ENCODE measurements at regions not wholly inside any gene's neighbourhood (a gene's known extent, or its start where the extent isn't known, plus 50 kb on each side); places are given as distances from the start of the nearest gene placed in this dataset.

DNA sequence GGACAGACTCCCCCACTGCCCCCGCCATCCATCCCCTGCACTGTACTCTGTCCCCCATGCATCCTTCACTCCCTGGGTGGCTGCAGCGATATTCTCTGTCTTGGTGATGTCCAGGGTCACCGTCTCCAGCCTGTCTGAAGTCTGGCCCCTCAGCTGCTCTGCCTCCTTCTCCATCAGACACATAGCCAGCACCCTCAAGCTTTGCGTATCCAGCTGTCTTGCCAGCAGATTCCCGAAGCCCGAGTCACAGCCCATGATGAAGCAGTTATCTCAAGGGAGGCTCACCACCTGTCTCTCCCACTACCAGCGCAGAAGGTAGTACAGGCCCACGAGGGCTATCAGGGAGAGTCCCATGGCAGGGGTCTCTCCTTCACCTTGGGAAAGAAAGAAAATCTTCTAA is 77.8 kb downstream of the HSD17B6 start:
- no peak for DNase-seq (ENCODE audit: low read depth, low spot score)
- Histone ChIP-seq H3K9me3 (ENCODE audit: insufficient read depth, low read length) (no peaks in the 10 kb centered on the region), H3K4me1 (ENCODE audit: insufficient read depth, insufficient read length) (no peaks in the 10 kb centered on the region), H3K9ac (ENCODE audit: insufficient read length, low read depth) (no peak overlapping the region), H3K4me3 (ENCODE audit: insufficient read length, low read depth) (no peak overlapping the region), H3K27me3 (ENCODE audit: insufficient read depth, insufficient read length) (no peaks in the 10 kb centered on the region), H3K36me3 (ENCODE audit: insufficient read depth, insufficient read length, low read length) (no peaks in the 10 kb centered on the region)
- no peak for TF ChIP-seq YY1 (IDR thresholded peaks at IDR 0.05; ENCODE audit: insufficient read depth, insufficient read length)
- TF ChIP-seq ZNF274 (IDR thresholded peaks at IDR 0.05; ENCODE audit: low read depth, low read length), result no peak
- TF ChIP-seq SUZ12 (IDR thresholded peaks at IDR 0.05; ENCODE audit: extremely low read depth, insufficient read depth, insufficient read length), result no peak

DNA sequence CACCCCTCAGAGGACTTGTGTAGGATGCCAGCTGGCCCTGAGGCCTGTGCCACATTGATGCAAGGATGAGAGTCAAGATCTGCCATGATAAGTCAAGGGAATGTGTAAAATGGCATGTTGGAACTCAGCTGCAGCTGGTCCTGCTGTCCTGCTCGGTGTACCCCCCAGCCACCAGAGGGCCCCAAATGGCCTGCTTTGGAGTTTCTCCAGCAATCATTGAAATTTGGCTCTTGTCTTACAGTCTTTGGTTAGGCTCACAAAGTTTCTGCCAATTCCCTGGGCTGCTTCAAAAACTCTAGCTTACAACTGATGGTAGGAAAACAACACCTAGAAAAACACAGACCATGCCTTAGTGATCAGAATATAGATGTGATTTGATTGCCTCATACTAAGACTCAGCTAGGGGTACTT is 76.8 kb downstream of the HSD17B6 start:
- peak; percentile 48 for DNase-seq (ENCODE audit: low read depth, low spot score)
- Histone ChIP-seq H3K36me3 (ENCODE audit: insufficient read depth, insufficient read length, low read length) (no peaks in the 10 kb centered on the region), H3K9me3 (ENCODE audit: insufficient read depth, low read length) (no peaks in the 10 kb centered on the region), H3K9ac (ENCODE audit: insufficient read length, low read depth) (no peak overlapping the region), H3K4me1 (ENCODE audit: insufficient read depth, insufficient read length) (no peaks in the 10 kb centered on the region), H3K4me3 (ENCODE audit: insufficient read length, low read depth) (no peak overlapping the region), H3K27me3 (ENCODE audit: insufficient read depth, insufficient read length) (no peaks in the 10 kb centered on the region)
- TF ChIP-seq YY1 (IDR thresholded peaks at IDR 0.05; ENCODE audit: insufficient read depth, insufficient read length) (no peak), ZNF274 (IDR thresholded peaks at IDR 0.05; ENCODE audit: low read depth, low read length) (no peak), SUZ12 (IDR thresholded peaks at IDR 0.05; ENCODE audit: extremely low read depth, insufficient read depth, insufficient read length) (no peak)

DNA sequence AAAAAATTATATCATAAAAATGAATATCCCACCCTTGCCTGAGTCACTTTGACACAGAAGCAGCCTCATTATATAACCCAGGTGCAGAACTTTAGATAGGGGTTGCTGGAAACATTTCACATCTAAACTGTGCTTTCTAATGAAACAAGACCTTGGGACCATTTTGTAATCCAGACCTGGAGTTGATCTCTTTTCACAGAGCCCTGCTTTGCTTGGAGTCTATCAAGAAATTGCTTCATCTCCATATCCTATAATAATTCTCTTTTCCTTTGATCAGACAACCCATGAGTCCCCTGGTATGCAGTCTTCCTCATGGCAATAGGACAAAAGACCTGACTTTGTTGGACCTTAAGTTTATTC is 76.3 kb downstream of the HSD17B6 start:
- DNase-seq (ENCODE audit: low read depth, low spot score), result no peak

DNA sequence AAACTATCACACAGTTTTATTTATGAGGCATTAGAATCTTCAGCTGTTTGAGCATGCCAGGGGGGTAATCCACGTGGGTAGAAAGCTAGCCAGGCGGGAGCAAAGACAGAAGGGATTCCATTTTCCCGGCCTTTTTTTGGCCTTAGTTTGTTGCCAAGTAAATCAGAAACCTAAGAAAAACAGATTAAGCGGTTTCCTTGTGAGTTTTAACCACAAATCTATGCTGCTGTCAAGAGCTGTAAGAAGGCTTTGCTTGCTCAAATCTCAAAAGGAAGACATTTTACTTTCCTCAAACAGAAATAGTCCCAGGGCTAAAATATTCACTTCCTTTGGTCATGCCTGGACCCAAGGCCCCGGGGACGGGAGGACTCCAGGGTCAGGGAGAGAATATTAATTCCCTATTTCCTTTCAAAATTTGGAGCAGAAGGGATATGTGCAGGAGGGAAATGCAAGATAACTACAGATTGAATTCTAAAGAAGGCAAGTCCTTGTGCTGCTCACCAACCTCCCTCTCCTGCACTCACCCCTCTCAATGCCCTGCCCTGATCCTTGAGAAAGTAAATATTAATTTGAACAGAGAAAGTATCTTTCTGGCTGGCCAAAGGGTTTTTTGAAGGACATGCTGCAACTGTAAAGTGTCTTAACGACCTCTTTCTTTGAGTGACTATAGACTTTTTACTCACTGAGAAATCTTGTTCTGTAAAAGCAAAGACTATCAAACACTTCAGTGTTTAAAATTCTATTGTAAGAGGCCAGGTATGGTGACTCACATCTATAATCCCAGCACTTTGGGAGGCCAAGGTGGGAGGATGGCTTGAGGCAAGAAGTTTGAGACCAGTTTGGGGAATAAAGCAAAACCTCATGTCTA is 75.7 kb downstream of the HSD17B6 start:
- Histone ChIP-seq H3K27me3 (ENCODE audit: insufficient read depth, insufficient read length) (no peaks in the 10 kb centered on the region), H3K9me3 (ENCODE audit: insufficient read depth, low read length) (no peaks in the 10 kb centered on the region), H3K9ac (ENCODE audit: insufficient read length, low read depth) (no peak overlapping the region), H3K4me1 (ENCODE audit: insufficient read depth, insufficient read length) (no peaks in the 10 kb centered on the region), H3K4me3 (ENCODE audit: insufficient read length, low read depth) (no peak overlapping the region), H3K36me3 (ENCODE audit: insufficient read depth, insufficient read length, low read length) (no peaks in the 10 kb centered on the region)
- TF ChIP-seq ZNF274 (IDR thresholded peaks at IDR 0.05; ENCODE audit: low read depth, low read length) (no peak), SUZ12 (IDR thresholded peaks at IDR 0.05; ENCODE audit: extremely low read depth, insufficient read depth, insufficient read length) (no peak), YY1 (IDR thresholded peaks at IDR 0.05; ENCODE audit: insufficient read depth, insufficient read length) (no peak)
- DNase-seq (ENCODE audit: low read depth, low spot score), result no peak

More for the DNA sequence above, 76.3 kb downstream of the HSD17B6 start:
- Histone ChIP-seq H3K4me3 (ENCODE audit: insufficient read length, low read depth) (no peak overlapping the region), H3K9ac (ENCODE audit: insufficient read length, low read depth) (no peak overlapping the region), H3K27me3 (ENCODE audit: insufficient read depth, insufficient read length) (no peaks in the 10 kb centered on the region), H3K36me3 (ENCODE audit: insufficient read depth, insufficient read length, low read length) (no peaks in the 10 kb centered on the region), H3K9me3 (ENCODE audit: insufficient read depth, low read length) (no peaks in the 10 kb centered on the region), H3K4me1 (ENCODE audit: insufficient read depth, insufficient read length) (no peaks in the 10 kb centered on the region)
- TF ChIP-seq ZNF274 (IDR thresholded peaks at IDR 0.05; ENCODE audit: low read depth, low read length), result no peak
- no peak for TF ChIP-seq YY1 (IDR thresholded peaks at IDR 0.05; ENCODE audit: insufficient read depth, insufficient read length)
- TF ChIP-seq SUZ12 (IDR thresholded peaks at IDR 0.05; ENCODE audit: extremely low read depth, insufficient read depth, insufficient read length), result no peak
